B cell (primary cell): ENCODE measurements at regions not wholly inside any gene's neighbourhood (a gene's known extent, or its start where the extent isn't known, plus 50 kb on each side); places are given as distances from the start of the nearest gene placed in this dataset.

ENCODE experiments used
- EZH2 ChIP-seq: IDR thresholded peaks from 2 replicates; pipeline ENCODE4 v1.6.1; 2012; ENCODE audit warnings: borderline replicate concordance, low read depth, mild to moderate bottlenecking, moderate library complexity, low read length; ENCODE audit not compliant: insufficient read depth, poor library complexity, severe bottlenecking
- TF ChIP-seq, protein P1 (sequence below): fragments of 200-600 bp; IDR thresholded peaks from one replicate; pipeline ENCODE4 v1.8.0; 2022; ENCODE audit warnings: antibody characterized with exemption, mild to moderate bottlenecking

DNA sequence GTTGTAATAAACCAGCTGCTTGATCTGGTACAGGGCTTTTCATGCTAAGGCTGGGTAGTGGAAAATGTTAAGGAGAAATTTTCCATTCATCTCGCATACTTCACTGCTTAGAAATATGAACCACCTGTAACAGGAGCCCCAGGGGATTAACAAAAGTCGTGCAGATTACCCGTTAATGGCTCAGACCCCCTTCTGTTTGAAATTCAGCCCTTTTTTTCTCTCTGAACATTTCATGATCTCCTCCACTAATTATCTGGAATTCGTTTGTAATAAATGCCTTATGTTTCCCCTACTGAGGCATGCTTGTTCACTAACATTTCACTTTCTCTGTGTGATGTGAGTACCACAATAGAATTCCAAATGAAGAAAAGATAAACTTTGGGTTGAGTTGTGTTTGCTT, 336.4 kb upstream of the HSF2 start:
- TF ChIP-seq, protein P1, sequence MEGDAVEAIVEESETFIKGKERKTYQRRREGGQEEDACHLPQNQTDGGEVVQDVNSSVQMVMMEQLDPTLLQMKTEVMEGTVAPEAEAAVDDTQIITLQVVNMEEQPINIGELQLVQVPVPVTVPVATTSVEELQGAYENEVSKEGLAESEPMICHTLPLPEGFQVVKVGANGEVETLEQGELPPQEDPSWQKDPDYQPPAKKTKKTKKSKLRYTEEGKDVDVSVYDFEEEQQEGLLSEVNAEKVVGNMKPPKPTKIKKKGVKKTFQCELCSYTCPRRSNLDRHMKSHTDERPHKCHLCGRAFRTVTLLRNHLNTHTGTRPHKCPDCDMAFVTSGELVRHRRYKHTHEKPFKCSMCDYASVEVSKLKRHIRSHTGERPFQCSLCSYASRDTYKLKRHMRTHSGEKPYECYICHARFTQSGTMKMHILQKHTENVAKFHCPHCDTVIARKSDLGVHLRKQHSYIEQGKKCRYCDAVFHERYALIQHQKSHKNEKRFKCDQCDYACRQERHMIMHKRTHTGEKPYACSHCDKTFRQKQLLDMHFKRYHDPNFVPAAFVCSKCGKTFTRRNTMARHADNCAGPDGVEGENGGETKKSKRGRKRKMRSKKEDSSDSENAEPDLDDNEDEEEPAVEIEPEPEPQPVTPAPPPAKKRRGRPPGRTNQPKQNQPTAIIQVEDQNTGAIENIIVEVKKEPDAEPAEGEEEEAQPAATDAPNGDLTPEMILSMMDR, result no peak
- TF ChIP-seq EZH2, result no peak
